Suprapubic skin (tissue), 4 donors: ENCODE measurements at regions not wholly inside any gene's neighbourhood (a gene's known extent, or its start where the extent isn't known, plus 50 kb on each side); places are given as distances from the start of the nearest gene placed in this dataset.

Experiments used
- POLR2A ChIP-seq, 2 donors: fragments of 450-650 bp; IDR thresholded peaks; one replicate each; pipeline ENCODE4 v1.6.1; 2017; ENCODE audit warnings: antibody characterized with exemption in 2 of 2, mild to moderate bottlenecking in 2 of 2, moderate library complexity in 2 of 2
- POLR2AphosphoS5 ChIP-seq, 3 donors: sonication (generic); formaldehyde crosslinking; IDR thresholded peaks; one replicate each; pipeline ENCODE4 v1.6.1; 2017; ENCODE audit warnings: antibody characterized with exemption in 3 of 3
- TF ChIP-seq, protein P1 (sequence below), 2 donors: fragments of 200-600 bp in 1 of 2; fragments of 450-650 bp in 1 of 2; sonication (generic) in 1 of 2; IDR thresholded peaks; one replicate each; pipeline ENCODE4 v1.5.1; 2016 to 2019; ENCODE audit warnings: antibody characterized with exemption in 2 of 2, mild to moderate bottlenecking in 1 of 2, moderate library complexity in 1 of 2

DNA sequence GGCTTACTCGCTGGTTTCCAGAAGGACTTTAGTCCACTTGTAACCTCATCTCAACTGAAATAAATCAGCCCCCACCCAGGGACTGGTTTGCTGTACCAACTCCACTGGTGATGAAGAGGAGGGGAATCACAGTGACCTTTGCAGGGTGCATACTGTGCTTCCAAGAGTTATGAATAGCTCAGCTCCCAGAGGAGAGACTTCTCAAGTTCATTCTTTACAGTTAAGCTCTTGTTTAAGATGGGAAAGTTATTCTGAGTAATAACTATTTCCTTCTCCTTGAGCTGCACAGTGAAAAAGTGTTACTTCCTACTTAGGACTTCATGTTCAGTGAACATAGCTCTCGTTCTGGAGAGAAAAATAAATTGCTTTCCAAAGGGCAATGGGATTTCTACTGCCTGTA is 166.5 kb upstream of the ECI2 start:
- TF ChIP-seq, protein P1, sequence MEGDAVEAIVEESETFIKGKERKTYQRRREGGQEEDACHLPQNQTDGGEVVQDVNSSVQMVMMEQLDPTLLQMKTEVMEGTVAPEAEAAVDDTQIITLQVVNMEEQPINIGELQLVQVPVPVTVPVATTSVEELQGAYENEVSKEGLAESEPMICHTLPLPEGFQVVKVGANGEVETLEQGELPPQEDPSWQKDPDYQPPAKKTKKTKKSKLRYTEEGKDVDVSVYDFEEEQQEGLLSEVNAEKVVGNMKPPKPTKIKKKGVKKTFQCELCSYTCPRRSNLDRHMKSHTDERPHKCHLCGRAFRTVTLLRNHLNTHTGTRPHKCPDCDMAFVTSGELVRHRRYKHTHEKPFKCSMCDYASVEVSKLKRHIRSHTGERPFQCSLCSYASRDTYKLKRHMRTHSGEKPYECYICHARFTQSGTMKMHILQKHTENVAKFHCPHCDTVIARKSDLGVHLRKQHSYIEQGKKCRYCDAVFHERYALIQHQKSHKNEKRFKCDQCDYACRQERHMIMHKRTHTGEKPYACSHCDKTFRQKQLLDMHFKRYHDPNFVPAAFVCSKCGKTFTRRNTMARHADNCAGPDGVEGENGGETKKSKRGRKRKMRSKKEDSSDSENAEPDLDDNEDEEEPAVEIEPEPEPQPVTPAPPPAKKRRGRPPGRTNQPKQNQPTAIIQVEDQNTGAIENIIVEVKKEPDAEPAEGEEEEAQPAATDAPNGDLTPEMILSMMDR (IDR thresholded peaks at IDR 0.05) = no peak
- TF ChIP-seq POLR2A (IDR thresholded peaks at IDR 0.05) = no peak
- TF ChIP-seq POLR2AphosphoS5 (IDR thresholded peaks at IDR 0.05) = no peak
